ENCODE measurements at regions not wholly inside any gene's neighbourhood (a gene's known extent, or its start where the extent isn't known, plus 50 kb on each side); places are given as distances from the start of the nearest gene placed in this dataset.

GRCh38 chr20:60676011-60676410, 576.0 kb upstream of the CDH4 start:
- TF ChIP-seq POLR2AphosphoS5 (IDR thresholded peaks at IDR 0.05; ENCODE audit: low read depth, low read length): no peak
- no peak for TF ChIP-seq POLR2A (IDR thresholded peaks at IDR 0.05; ENCODE audit: low read depth, low read length)

Data from GM12891 (cell line).